GM21737 (cell line): ENCODE measurements at regions not wholly inside any gene's neighbourhood (a gene's known extent, or its start where the extent isn't known, plus 50 kb on each side); places are given as distances from the start of the nearest gene placed in this dataset.
"Not testable (repeated sequence)": the region's sequence is repeated elsewhere in the genome, so short reads cannot be mapped to it uniquely, and the experiment has no call there.

Source experiments
- ATAC-seq: cut with Tn5 transposase; IDR thresholded peaks from one replicate; pipeline ENCODE4 v1.9.1; 2021; ENCODE audit warnings: mild to moderate bottlenecking, moderate library complexity; ENCODE audit not compliant: unreplicated experiment

GRCh38 chr18:70554854-70555445, 266.1 kb downstream of the SOCS6 start:
- no peak for ATAC-seq

- ATAC-seq: no peak
Measured at GRCh38 chr18:70553936-70554260, 265.1 kb downstream of the SOCS6 start.

- ATAC-seq: no peak
Measured at GRCh38 chr18:70553245-70553935, 264.5 kb downstream of the SOCS6 start.

- ATAC-seq: no peak
Measured at GRCh38 chr18:70536370-70537062, 247.7 kb downstream of the SOCS6 start.

- no peak for ATAC-seq
Measured at GRCh38 chr18:70535041-70535440, 246.2 kb downstream of the SOCS6 start.

GRCh38 chr18:70525322-70525721, 236.5 kb downstream of the SOCS6 start:
- ATAC-seq: not testable (repeated sequence)

GRCh38 chr18:70523792-70524182, 234.9 kb downstream of the SOCS6 start:
- no peak for ATAC-seq

GRCh38 chr18:70523035-70523791, 234.4 kb downstream of the SOCS6 start:
- ATAC-seq: no peak

GRCh38 chr18:70522183-70522680, 233.4 kb downstream of the SOCS6 start:
- no peak for ATAC-seq

- ATAC-seq: no peak
Measured at GRCh38 chr18:70520867-70521266, 232.0 kb downstream of the SOCS6 start.

GRCh38 chr18:70513502-70514171, 224.8 kb downstream of the SOCS6 start:
- no peak for ATAC-seq

GRCh38 chr18:70507970-70508369, 219.1 kb downstream of the SOCS6 start:
- ATAC-seq: no peak

GRCh38 chr18:70506511-70506910, 217.7 kb downstream of the SOCS6 start:
- ATAC-seq: no peak

- ATAC-seq: no peak
Measured at GRCh38 chr18:70503060-70503459, 214.2 kb downstream of the SOCS6 start.

- no peak for ATAC-seq
Measured at GRCh38 chr18:70501358-70501757, 212.5 kb downstream of the SOCS6 start.

GRCh38 chr18:70500748-70501147, 211.9 kb downstream of the SOCS6 start:
- ATAC-seq: no peak

- ATAC-seq: no peak
Measured at GRCh38 chr18:70499218-70499691, 210.4 kb downstream of the SOCS6 start.

GRCh38 chr18:70496353-70497294, 207.8 kb downstream of the SOCS6 start:
- no peak for ATAC-seq

- ATAC-seq: no peak
Measured at GRCh38 chr18:70494524-70494923, 205.7 kb downstream of the SOCS6 start.

- ATAC-seq: no peak
Measured at GRCh38 chr18:70493461-70493860, 204.6 kb downstream of the SOCS6 start.
